GM12892 (cell line): ENCODE measurements at regions not wholly inside any gene's neighbourhood (a gene's known extent, or its start where the extent isn't known, plus 50 kb on each side); places are given as distances from the start of the nearest gene placed in this dataset.

Experiments used
- POLR2A ChIP-seq: IDR thresholded peaks from 2 replicates; pipeline ENCODE4 v1.6.1; 2011; ENCODE audit warnings: low read depth, low read length, control low read depth
- POLR2AphosphoS5 ChIP-seq: IDR thresholded peaks from 2 replicates; pipeline ENCODE4 v1.6.1; 2011; ENCODE audit warnings: low read depth, low read length, control low read depth

GRCh38 chr4:86452422-86452891 lies 92.6 kb upstream of the MAPK10 start:
- TF ChIP-seq POLR2AphosphoS5 (no peak), POLR2A (no peak)
